ENCODE measurements at regions not wholly inside any gene's neighbourhood (a gene's known extent, or its start where the extent isn't known, plus 50 kb on each side); places are given as distances from the start of the nearest gene placed in this dataset.

DNA sequence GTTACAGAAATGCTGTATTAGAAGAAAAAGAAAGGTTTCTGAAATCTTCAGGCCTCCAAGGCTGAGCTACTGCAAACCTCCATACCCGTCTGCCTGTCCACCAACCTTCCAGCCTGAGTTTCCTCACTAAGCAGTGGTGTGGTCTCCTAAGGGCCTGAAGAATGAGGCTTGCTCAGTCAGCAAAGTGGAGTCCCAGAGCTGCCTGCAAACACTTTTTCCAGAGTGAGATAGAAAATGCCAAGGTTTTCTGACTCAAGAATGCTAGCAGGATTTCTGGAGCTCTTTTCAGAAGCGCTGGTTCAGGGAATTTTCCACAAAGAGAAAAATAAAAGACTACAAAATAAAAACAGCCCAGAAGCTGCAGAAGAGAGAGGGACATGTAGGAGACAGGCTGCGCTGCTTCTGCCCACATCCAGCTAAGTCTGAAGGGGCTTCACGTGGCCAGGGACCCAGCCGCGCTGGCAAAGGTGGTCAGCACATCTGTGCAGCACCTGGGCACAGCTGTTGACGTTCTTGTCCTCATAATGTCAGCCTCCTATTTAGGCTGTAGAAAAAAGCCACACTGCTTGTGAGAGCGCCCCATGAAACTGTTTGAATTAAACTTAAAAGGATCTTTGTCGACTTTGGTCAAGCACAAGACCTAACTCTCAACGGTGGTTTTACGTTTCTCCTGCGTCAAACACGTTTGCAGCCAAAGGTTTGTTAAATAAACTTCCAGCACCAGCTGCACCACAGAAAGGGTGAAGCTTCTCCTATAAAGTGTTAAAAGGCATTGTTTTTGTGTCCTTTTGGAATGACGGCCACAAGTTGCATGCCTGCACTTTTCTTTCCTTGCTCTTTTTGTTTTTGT lies 209.0 kb downstream of the THBS2 start:
- H3K27me3 ChIP-seq (ENCODE audit: control insufficient read depth, insufficient read depth, low read length), result no peaks in the 10 kb centered on the region
- no peaks in the 10 kb centered on the region for H3K9me3 ChIP-seq (ENCODE audit: control insufficient read depth in 2 of 3, insufficient read depth in 1 of 3, low read length in 3 of 3)
- intact Hi-C loops (cut with DNase I), result no loop called here
- no peaks in the 10 kb centered on the region for H3K36me3 ChIP-seq (ENCODE audit: control insufficient read depth in 2 of 3, insufficient read depth in 3 of 3, low read length in 3 of 3)
- FAIRE-seq (no peak), DNase-seq (peak in 1 of 5 donors; percentile 11)
- H3K27ac ChIP-seq (ENCODE audit: low read depth in 2 of 2, low read length in 2 of 2), result no peak overlapping the region
- H3K9ac ChIP-seq (ENCODE audit: low read length in 3 of 3), result no peak overlapping the region
- H3K4me3 ChIP-seq (ENCODE audit: low read length in 3 of 3), result no peak overlapping the region
- TF ChIP-seq, protein P1, sequence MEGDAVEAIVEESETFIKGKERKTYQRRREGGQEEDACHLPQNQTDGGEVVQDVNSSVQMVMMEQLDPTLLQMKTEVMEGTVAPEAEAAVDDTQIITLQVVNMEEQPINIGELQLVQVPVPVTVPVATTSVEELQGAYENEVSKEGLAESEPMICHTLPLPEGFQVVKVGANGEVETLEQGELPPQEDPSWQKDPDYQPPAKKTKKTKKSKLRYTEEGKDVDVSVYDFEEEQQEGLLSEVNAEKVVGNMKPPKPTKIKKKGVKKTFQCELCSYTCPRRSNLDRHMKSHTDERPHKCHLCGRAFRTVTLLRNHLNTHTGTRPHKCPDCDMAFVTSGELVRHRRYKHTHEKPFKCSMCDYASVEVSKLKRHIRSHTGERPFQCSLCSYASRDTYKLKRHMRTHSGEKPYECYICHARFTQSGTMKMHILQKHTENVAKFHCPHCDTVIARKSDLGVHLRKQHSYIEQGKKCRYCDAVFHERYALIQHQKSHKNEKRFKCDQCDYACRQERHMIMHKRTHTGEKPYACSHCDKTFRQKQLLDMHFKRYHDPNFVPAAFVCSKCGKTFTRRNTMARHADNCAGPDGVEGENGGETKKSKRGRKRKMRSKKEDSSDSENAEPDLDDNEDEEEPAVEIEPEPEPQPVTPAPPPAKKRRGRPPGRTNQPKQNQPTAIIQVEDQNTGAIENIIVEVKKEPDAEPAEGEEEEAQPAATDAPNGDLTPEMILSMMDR (IDR thresholded peaks at IDR 0.05; ENCODE audit: borderline replicate concordance, extremely low read depth, insufficient read depth), result no peak
- H3K4me1 ChIP-seq (ENCODE audit: control insufficient read depth in 2 of 3, insufficient read depth in 2 of 3, low read depth in 1 of 3, low read length in 3 of 3), result no peaks in the 10 kb centered on the region

DNA sequence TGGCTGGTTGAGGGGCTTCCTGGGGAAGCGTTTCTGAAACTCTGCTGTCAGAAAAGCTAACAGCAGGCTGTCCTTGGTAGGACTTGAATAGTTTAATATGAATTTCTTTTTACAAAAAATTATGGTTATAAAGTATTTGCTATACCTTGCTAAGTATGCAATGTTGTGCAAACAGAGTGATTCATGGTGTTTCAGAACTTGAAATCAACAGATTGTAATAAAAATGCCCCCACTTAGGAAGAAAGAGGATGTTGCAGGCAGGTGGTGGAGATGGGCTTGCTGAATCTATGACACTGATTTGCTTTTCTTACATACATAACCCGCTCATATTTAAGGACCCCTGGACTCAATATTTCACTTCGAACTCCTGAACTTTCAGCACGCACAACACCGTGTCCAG lies 211.6 kb downstream of the THBS2 start:
- no peak for DNase-seq
- FAIRE-seq, result no peak
- Histone ChIP-seq H3K9me3 (ENCODE audit: control insufficient read depth in 2 of 3, insufficient read depth in 1 of 3, low read length in 3 of 3) (peaks cover 0 to 11% (median 0%) of the 10 kb centered on the region in 3 donors), H3K36me3 (ENCODE audit: control insufficient read depth in 2 of 3, insufficient read depth in 3 of 3, low read length in 3 of 3) (no peaks in the 10 kb centered on the region), H3K4me1 (ENCODE audit: control insufficient read depth in 2 of 3, insufficient read depth in 2 of 3, low read depth in 1 of 3, low read length in 3 of 3) (no peaks in the 10 kb centered on the region), H3K27me3 (ENCODE audit: control insufficient read depth, insufficient read depth, low read length) (no peaks in the 10 kb centered on the region), H3K9ac (ENCODE audit: low read length in 3 of 3) (no peak overlapping the region), H3K4me3 (ENCODE audit: low read length in 3 of 3) (no peak overlapping the region), H3K27ac (ENCODE audit: low read depth in 2 of 2, low read length in 2 of 2) (no peak overlapping the region)
- intact Hi-C loops (cut with DNase I), result no loop called here
- TF ChIP-seq, protein P1 (IDR thresholded peaks at IDR 0.05; ENCODE audit: borderline replicate concordance, extremely low read depth, insufficient read depth), result no peak

DNA sequence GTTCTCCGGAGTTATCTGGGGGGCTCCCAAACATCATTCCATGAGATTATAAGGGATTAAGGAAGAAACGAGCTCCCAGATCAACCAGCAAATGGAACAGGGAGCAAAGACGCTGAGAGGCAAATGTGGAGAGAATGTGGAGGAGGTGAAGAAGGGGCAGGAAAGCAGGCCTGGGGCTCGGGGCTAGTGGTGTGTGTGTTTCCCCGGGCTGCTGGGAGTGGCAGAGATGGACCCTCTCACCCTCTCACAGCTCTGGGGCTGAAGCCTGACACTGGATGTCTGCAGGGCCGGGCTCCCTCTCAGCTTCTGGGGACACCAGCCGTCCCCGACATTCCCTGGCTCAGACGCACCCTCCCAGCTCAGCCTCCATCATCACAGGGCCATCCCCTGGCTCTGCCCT lies 212.6 kb downstream of the THBS2 start:
- Histone ChIP-seq H3K4me1 (ENCODE audit: control insufficient read depth in 2 of 3, insufficient read depth in 2 of 3, low read depth in 1 of 3, low read length in 3 of 3) (no peaks in the 10 kb centered on the region), H3K27me3 (ENCODE audit: control insufficient read depth, insufficient read depth, low read length) (no peaks in the 10 kb centered on the region), H3K4me3 (ENCODE audit: low read length in 3 of 3) (no peak overlapping the region), H3K9me3 (ENCODE audit: control insufficient read depth in 2 of 3, insufficient read depth in 1 of 3, low read length in 3 of 3) (peaks cover 0 to 11% (median 0%) of the 10 kb centered on the region in 3 donors), H3K9ac (ENCODE audit: low read length in 3 of 3) (no peak overlapping the region), H3K36me3 (ENCODE audit: control insufficient read depth in 2 of 3, insufficient read depth in 3 of 3, low read length in 3 of 3) (no peaks in the 10 kb centered on the region), H3K27ac (ENCODE audit: low read depth in 2 of 2, low read length in 2 of 2) (no peak overlapping the region)
- TF ChIP-seq, protein P1 (IDR thresholded peaks at IDR 0.05; ENCODE audit: borderline replicate concordance, extremely low read depth, insufficient read depth), result no peak
- intact Hi-C loops (cut with DNase I), result no loop called here
- FAIRE-seq (no peak), DNase-seq (peak in 1 of 5 donors; percentile 36)
